NCI-H1092 treated with DMSO at 0.1 percent for 48 hours (cell line): ENCODE measurements at regions not wholly inside any gene's neighbourhood (a gene's known extent, or its start where the extent isn't known, plus 50 kb on each side); places are given as distances from the start of the nearest gene placed in this dataset.
"Not testable (repeated sequence)": the region's sequence is repeated elsewhere in the genome, so short reads cannot be mapped to it uniquely, and the experiment has no call there.

Source experiments
- DNase-seq: peaks from one replicate; lab custom pipeline; 2025; lab: John Stamatoyannopoulos, UW

GRCh38 chr18:5021558-5021957 lies 175.5 kb downstream of the AKAIN1 start:
- no peak for DNase-seq

DNA sequence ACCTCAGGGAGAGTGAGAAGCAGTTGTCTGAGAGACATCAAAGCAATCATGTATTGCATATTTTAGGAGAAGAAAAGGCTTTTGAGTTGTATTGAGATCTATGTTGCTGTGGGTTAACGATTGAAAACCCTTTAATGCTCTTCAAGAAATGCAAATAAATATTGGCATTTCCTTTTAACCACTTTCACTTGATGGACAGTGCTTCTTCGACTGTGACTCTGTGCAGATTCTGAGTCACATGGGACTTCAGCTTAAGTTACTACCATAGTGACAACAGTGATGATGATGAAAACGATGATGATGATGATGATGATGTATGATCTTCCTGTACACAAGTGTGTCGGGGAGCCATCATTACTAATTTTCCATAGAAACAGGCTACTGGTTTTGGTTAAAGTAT lies 181.8 kb downstream of the AKAIN1 start:
- DNase-seq: no peak

GRCh38 chr18:5004031-5004820 lies 192.8 kb downstream of the AKAIN1 start:
- DNase-seq: not testable (repeated sequence)

DNA sequence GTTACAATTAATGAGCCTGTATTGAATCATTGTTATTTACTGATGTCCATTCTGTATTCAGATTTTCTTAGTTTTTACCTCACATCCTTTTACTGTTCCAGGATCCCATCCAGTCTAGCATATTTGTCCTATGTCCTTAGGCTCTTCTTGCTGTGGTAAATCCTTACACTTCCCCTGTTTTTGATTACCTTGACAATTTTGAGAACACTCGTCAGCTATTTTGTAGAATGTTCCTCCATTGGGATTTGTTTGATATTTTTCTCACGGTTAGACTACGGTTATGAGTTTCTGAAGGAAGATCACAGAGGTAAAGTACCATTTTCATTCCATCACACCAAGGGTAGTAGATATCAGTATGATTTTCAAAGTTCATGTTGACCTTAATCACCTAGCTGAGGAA lies 202.3 kb downstream of the AKAIN1 start:
- no peak for DNase-seq

DNA sequence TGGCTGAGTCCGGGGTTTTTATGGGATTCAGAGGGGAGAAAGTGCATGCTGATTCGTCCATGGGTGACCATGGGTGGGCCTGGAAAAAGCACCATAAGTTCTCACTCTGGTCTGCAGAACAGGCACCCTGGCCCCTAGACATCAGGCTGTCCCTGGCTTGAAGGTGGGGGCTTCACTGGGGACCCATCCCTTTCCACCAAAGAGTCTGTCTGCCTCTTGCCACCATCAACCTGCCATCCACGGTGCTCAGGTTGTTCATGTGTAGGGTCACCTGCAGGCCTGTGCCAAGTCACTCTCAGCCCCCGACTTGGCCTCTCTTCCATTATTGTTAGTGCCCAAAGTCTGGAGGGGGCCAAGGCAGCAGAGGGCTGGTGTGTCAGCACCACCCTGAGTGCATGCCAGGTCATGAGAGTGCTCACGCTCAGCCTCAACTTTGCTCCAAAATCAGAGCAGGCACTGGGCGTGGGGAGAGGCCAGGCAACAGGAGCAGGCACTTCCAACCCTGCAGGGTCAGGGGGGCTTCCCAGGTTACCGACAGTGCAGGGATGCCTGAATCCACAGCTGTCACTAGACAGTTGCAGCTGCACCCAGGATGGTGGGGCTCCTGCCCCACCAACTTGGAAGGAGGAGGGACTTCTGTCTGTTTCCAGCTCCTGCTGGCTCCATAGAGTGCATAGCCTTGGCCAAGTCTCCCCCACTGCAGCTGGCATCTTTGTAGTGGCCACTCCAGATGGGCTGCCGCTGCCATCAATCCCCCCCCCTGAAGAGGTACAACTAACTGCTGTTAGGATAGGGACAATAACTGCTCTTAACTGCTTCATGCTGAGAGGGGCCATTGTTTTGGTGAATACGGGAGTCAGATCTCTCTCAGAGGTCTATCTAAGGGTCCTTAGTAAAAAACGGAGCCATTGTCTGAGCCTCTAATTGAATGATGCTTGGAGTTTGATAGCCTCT lies 209.3 kb downstream of the AKAIN1 start:
- peak; percentile 3 for DNase-seq

GRCh38 chr18:4986677-4987076 lies 210.4 kb downstream of the AKAIN1 start:
- DNase-seq: no peak

DNA sequence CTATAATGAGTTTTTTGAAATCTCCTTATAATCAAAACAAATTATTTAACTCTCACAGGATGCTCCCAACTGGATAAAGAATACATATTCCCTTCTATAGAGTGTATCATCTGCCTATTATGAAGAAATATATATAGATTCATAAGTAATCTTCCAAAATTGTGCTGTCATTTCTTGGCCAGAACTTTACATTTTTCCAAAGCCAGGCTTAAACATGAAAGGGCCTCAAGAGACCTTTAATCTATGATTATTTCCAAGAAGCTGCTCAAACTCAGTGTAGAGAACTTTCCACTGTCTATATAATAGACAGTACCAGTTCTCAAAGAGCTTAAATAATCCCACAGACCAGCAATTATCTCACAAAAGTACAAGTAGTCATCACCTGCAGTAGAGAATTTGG lies 211.0 kb downstream of the AKAIN1 start:
- DNase-seq: no peak

DNA sequence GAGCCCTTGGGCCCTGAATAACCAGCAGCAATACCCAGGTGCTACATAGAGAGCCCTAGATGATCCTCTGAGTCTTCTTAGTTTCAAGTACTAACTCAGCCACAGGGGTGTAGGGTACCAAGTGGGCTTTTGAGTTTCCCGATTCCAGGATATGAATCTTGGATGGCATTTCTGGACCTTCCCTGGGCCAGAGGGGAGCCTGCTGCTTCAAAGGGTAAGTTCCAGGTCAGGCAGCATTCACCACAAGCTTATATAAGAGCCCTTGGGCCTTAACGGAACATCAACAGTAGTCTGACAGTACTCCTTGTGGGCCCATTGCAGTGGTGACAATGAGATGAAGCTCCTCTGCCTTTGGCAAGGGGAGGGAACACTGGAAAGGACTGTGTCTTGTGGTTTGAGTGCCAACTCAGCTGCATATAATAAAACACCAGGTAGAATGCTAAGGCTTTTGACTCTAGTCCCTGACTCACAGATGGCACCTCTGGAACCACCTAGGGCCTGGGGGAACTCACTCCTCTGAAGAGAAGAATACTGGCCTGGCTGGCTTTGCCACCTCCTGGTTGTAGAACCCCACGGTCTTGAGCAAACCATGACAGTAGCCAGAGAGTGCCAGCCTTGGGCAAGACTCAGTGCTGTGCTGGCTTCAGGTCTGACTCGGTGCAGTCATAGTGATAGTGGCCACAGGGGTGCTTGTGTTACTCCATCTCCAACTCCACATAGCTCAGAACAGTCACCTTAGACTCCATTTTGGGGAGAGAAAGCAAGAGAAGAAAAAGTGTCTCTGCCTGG lies 235.7 kb downstream of the AKAIN1 start:
- no peak for DNase-seq

DNA sequence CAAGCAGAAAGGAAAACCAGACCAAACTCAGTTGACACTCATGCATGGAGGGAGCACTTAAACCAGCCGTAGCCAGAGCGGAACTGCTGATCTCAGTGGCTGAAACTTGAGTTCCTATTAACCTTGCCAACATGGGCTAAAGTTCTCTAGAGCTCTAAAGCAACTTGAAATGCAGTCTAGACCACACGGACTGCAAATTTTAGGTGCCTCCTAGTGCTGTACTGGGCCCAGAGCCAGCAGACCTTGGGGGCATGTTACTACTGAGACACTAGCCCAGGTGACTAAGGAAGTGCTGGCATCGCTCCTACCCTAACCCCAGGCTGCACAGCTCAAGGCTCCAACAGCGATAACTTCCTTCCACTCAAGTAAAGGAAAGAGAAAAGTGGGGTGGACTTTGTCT lies 236.5 kb downstream of the AKAIN1 start:
- DNase-seq: no peak

DNA sequence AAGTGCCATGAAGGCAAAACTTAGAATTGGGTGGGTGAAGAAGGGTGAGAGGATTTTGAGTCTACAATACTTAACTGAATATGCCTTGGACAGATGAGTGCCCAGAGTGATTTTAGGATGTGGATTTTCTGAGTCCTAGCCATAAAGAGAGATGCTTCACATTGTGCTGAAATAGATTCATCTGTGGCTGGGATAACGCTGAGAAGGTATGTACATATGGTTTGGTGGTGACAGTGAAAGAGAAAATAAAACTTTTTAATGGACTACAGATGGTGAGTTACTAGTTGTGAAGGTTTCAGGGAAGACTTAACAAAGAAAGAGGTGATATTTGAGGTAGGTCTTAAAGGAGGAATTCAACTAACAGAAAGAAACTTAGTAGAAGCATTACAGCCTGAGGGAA lies 265.8 kb downstream of the AKAIN1 start:
- DNase-seq: no peak

GRCh38 chr18:4921548-4921947 lies 275.5 kb downstream of the AKAIN1 start:
- no peak for DNase-seq

- DNase-seq: not testable (repeated sequence)
Observed at GRCh38 chr18:4917509-4917908, 279.5 kb downstream of the AKAIN1 start.

DNA sequence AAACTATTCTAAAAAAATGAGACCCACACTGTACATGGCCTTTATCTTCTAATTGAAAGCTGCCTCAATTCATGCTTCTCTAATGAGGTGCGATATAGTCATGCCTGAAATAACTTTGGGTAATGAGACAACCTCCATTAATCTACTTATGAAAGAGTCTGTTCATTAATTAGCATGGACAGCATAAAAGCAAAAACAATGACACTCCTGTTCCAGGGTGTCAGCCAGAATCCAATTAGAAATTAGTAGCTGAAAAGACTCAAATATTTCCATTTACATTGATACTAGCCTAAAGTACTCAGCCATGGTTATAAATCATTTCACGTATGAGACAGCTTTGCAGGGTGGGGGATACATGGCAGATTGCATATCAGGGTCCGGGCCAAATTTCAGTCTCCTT lies 288.7 kb downstream of the AKAIN1 start:
- DNase-seq: no peak

GRCh38 chr18:4906856-4907255 lies 290.2 kb downstream of the AKAIN1 start:
- DNase-seq: no peak

GRCh38 chr18:4888251-4889040 lies 308.6 kb downstream of the AKAIN1 start:
- DNase-seq: no peak

DNA sequence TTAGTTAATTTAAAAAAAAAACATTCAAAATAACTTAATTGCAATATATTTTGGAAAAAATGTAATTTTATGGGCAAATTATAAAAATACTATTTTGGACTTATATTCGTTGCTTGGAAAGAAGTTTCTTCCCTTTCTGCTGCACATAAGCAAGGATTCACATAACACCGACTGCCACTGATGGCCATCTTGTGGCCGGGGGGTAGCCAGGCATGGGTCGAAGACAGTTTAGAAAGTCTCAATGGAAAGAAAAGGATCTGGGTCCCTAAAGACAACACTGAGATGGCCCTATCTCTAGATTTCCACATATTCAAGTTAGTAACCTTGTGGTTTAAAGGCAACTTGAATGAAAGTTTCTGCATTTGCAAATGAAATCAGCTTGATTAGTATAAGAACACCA lies 318.6 kb downstream of the AKAIN1 start:
- DNase-seq: no peak

GRCh38 chr18:4871197-4871596 lies 325.9 kb downstream of the AKAIN1 start:
- DNase-seq: no peak

GRCh38 chr18:4870177-4870773 lies 326.8 kb downstream of the AKAIN1 start:
- DNase-seq: no peak

DNA sequence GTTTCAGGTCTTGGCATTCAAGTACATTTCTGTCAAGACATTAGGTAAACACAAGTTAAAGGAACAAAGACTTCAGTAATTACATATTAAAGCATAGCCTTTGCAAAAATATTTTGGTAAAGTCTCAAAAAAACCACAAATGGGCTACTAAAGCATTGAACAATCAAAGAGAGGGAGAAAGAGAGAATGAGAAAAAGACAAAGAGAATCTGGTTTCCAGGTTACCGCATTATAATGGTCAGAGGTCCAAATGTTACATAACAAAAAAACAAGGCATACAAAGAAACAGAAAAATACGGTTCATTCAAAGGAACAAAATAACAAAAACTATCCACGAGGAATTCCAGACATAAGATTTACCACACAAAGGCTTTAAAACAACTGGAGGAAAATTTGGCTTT lies 327.9 kb downstream of the AKAIN1 start:
- DNase-seq: no peak

- no peak for DNase-seq
Observed at GRCh38 chr18:4858379-4859127, 338.5 kb downstream of the AKAIN1 start.
